Duodenal mucosa (tissue), 2 donors: ENCODE measurements at regions not wholly inside any gene's neighbourhood (a gene's known extent, or its start where the extent isn't known, plus 50 kb on each side); places are given as distances from the start of the nearest gene placed in this dataset.

ENCODE experiments used
- H3K27ac ChIP-seq: one replicate; pipeline ENCODE4 v1.7.0; 2013; ENCODE audit warnings: low read depth, low read length
- H3K27me3 ChIP-seq, 2 donors: one replicate each; pipeline ENCODE4 v1.7.0; 2013; ENCODE audit warnings: low read length in 2 of 2, control low read depth in 1 of 2; ENCODE audit not compliant: insufficient read depth in 2 of 2, control insufficient read depth in 1 of 2
- H3K36me3 ChIP-seq, 2 donors: one replicate each; pipeline ENCODE4 v1.7.0; 2013; ENCODE audit warnings: low read length in 2 of 2, control low read depth in 1 of 2; ENCODE audit not compliant: insufficient read depth in 2 of 2, control insufficient read depth in 1 of 2
- H3K4me1 ChIP-seq, 2 donors: one replicate each; pipeline ENCODE4 v1.7.0; 2013; ENCODE audit warnings: low read length in 2 of 2, control low read depth in 1 of 2; ENCODE audit not compliant: insufficient read depth in 2 of 2, control insufficient read depth in 1 of 2
- H3K4me3 ChIP-seq, 2 donors: one replicate each; pipeline ENCODE4 v1.7.0; 2013; ENCODE audit warnings: low read length in 2 of 2, low read depth in 1 of 2
- H3K9ac ChIP-seq, 2 donors: one replicate each; pipeline ENCODE4 v1.7.0; 2013; ENCODE audit warnings: low read length in 2 of 2, low read depth in 1 of 2
- H3K9me3 ChIP-seq, 2 donors: one replicate each; pipeline ENCODE4 v1.7.0; 2013; ENCODE audit warnings: low read length in 2 of 2, control low read depth in 1 of 2; ENCODE audit not compliant: control insufficient read depth in 1 of 2

GRCh38 chr5:91742550-91742949, 359.4 kb upstream of the ARRDC3 start:
- Histone ChIP-seq H3K9ac (no peak overlapping the region), H3K4me1 (no peaks in the 10 kb centered on the region), H3K27ac (no peak overlapping the region), H3K9me3 (no peaks in the 10 kb centered on the region), H3K36me3 (no peaks in the 10 kb centered on the region), H3K27me3 (no peaks in the 10 kb centered on the region), H3K4me3 (no peak overlapping the region)

- H3K4me3 ChIP-seq, result no peak overlapping the region
- no peaks in the 10 kb centered on the region for H3K9me3 ChIP-seq
- no peak overlapping the region for H3K27ac ChIP-seq
- H3K4me1 ChIP-seq, result no peaks in the 10 kb centered on the region
- no peaks in the 10 kb centered on the region for H3K27me3 ChIP-seq
- H3K36me3 ChIP-seq, result no peaks in the 10 kb centered on the region
- no peak overlapping the region for H3K9ac ChIP-seq
These were observed 358.8 kb upstream of the ARRDC3 start for GRCh38 chr5:91741764-91742505.

- no peak overlapping the region for H3K27ac ChIP-seq
- no peak overlapping the region for H3K4me3 ChIP-seq
- no peaks in the 10 kb centered on the region for H3K9me3 ChIP-seq
- no peak overlapping the region for H3K9ac ChIP-seq
- no peaks in the 10 kb centered on the region for H3K36me3 ChIP-seq
- no peaks in the 10 kb centered on the region for H3K4me1 ChIP-seq
- no peaks in the 10 kb centered on the region for H3K27me3 ChIP-seq
These were observed 346.9 kb upstream of the ARRDC3 start for GRCh38 chr5:91730026-91730425.

- Histone ChIP-seq H3K9ac (no peak overlapping the region), H3K27ac (no peak overlapping the region), H3K4me3 (no peak overlapping the region), H3K27me3 (no peaks in the 10 kb centered on the region), H3K36me3 (no peaks in the 10 kb centered on the region), H3K4me1 (no peaks in the 10 kb centered on the region), H3K9me3 (no peaks in the 10 kb centered on the region)
These were observed 344.3 kb upstream of the ARRDC3 start for GRCh38 chr5:91727463-91727862.

- no peaks in the 10 kb centered on the region for H3K27me3 ChIP-seq
These were observed 339.8 kb upstream of the ARRDC3 start for GRCh38 chr5:91722736-91723467.

GRCh38 chr5:91712718-91713117, 329.6 kb upstream of the ARRDC3 start:
- Histone ChIP-seq H3K27me3 (no peaks in the 10 kb centered on the region), H3K36me3 (no peaks in the 10 kb centered on the region), H3K9ac (no peak overlapping the region), H3K27ac (no peak overlapping the region), H3K9me3 (no peaks in the 10 kb centered on the region), H3K4me3 (no peak overlapping the region), H3K4me1 (no peaks in the 10 kb centered on the region)

More at GRCh38 chr5:91722736-91723467, 339.8 kb upstream of the ARRDC3 start:
- no peak overlapping the region for H3K4me3 ChIP-seq
- no peak overlapping the region for H3K9ac ChIP-seq
- H3K4me1 ChIP-seq, result no peaks in the 10 kb centered on the region
- H3K36me3 ChIP-seq, result no peaks in the 10 kb centered on the region
- no peaks in the 10 kb centered on the region for H3K9me3 ChIP-seq
- no peak overlapping the region for H3K27ac ChIP-seq

GRCh38 chr5:91707521-91707841, 324.4 kb upstream of the ARRDC3 start:
- H3K9me3 ChIP-seq, result no peaks in the 10 kb centered on the region
- no peak overlapping the region for H3K9ac ChIP-seq
- no peaks in the 10 kb centered on the region for H3K36me3 ChIP-seq
- no peaks in the 10 kb centered on the region for H3K4me1 ChIP-seq
- no peak overlapping the region for H3K27ac ChIP-seq
- no peaks in the 10 kb centered on the region for H3K27me3 ChIP-seq
- H3K4me3 ChIP-seq, result no peak overlapping the region

- Histone ChIP-seq H3K27me3 (no peaks in the 10 kb centered on the region), H3K9ac (no peak overlapping the region), H3K27ac (no peak overlapping the region), H3K4me1 (no peaks in the 10 kb centered on the region), H3K4me3 (no peak overlapping the region), H3K9me3 (peaks cover 0 to 2% of the 10 kb centered on the region in 2 donors), H3K36me3 (no peaks in the 10 kb centered on the region)
These were observed 323.8 kb upstream of the ARRDC3 start for GRCh38 chr5:91706785-91707520.

- no peak overlapping the region for H3K4me3 ChIP-seq
These were observed 320.0 kb upstream of the ARRDC3 start for GRCh38 chr5:91703128-91703527.

GRCh38 chr5:91699429-91699828, 316.3 kb upstream of the ARRDC3 start:
- Histone ChIP-seq H3K27ac (no peak overlapping the region), H3K9ac (no peak overlapping the region), H3K9me3 (peaks cover 3 to 6% of the 10 kb centered on the region in 2 donors)

More at GRCh38 chr5:91703128-91703527, 320.0 kb upstream of the ARRDC3 start:
- Histone ChIP-seq H3K27me3 (no peaks in the 10 kb centered on the region), H3K4me1 (no peaks in the 10 kb centered on the region), H3K27ac (no peak overlapping the region), H3K36me3 (no peaks in the 10 kb centered on the region), H3K9ac (no peak overlapping the region), H3K9me3 (peaks cover 0 to 3% of the 10 kb centered on the region in 2 donors)

More at GRCh38 chr5:91699429-91699828, 316.3 kb upstream of the ARRDC3 start:
- H3K4me3 ChIP-seq, result no peak overlapping the region
- no peaks in the 10 kb centered on the region for H3K27me3 ChIP-seq
- no peaks in the 10 kb centered on the region for H3K4me1 ChIP-seq
- no peaks in the 10 kb centered on the region for H3K36me3 ChIP-seq
